HEK293 (cell line): ENCODE measurements at regions not wholly inside any gene's neighbourhood (a gene's known extent, or its start where the extent isn't known, plus 50 kb on each side); places are given as distances from the start of the nearest gene placed in this dataset.
"Not testable (repeated sequence)": the region's sequence is repeated elsewhere in the genome, so short reads cannot be mapped to it uniquely, and the experiment has no call there.

Experiments
- TRIM28 ChIP-seq: IDR thresholded peaks from 2 replicates; pipeline ENCODE4 v1.6.1; 2011; ENCODE audit warnings: low read length, control low read depth, borderline replicate concordance
- YY1 ChIP-seq: fragments of 450-650 bp; formaldehyde crosslinking; IDR thresholded peaks from 2 replicates; pipeline ENCODE4 v1.5.1; 2018; ENCODE audit warnings: missing biosample characterization, missing genetic modification characterization
- ZNF112 ChIP-seq: fragments of 450-650 bp; formaldehyde crosslinking; IDR thresholded peaks from 2 replicates; pipeline ENCODE4 v1.5.0; 2017; ENCODE audit warnings: missing biosample characterization, missing genetic modification characterization
- ZNF133 ChIP-seq: fragments of 450-650 bp; formaldehyde crosslinking; IDR thresholded peaks from 2 replicates; pipeline ENCODE4 v1.5.1; 2016; ENCODE audit warnings: missing biosample characterization, missing genetic modification characterization
- ZNF146 ChIP-seq: fragments of 450-650 bp; formaldehyde crosslinking; IDR thresholded peaks from 2 replicates; pipeline ENCODE4 v1.5.1; 2016; ENCODE audit warnings: missing biosample characterization, missing genetic modification characterization
- ZNF157 ChIP-seq: fragments of 450-650 bp; formaldehyde crosslinking; IDR thresholded peaks from 2 replicates; pipeline ENCODE4 v1.5.1; 2016; ENCODE audit warnings: missing biosample characterization, missing genetic modification characterization
- TF ChIP-seq, protein P1 (sequence below): fragments of 450-650 bp; formaldehyde crosslinking; IDR thresholded peaks from 2 replicates; pipeline ENCODE4 v1.5.1; 2016; ENCODE audit warnings: missing biosample characterization, missing genetic modification characterization
- TF ChIP-seq, protein P2 (sequence below): fragments of 450-650 bp; formaldehyde crosslinking; IDR thresholded peaks from 2 replicates; pipeline ENCODE4 v1.5.1; 2016; ENCODE audit warnings: missing biosample characterization, missing genetic modification characterization
- TF ChIP-seq, protein P3 (sequence below): sonication (generic); formaldehyde crosslinking; IDR thresholded peaks from 2 replicates; pipeline ENCODE4 v1.8.1; 2022; ENCODE audit warnings: mild to moderate bottlenecking, moderate library complexity, missing genetic modification reagents
- TF ChIP-seq, protein P4 (sequence below): fragments of 450-650 bp; formaldehyde crosslinking; IDR thresholded peaks from 2 replicates; pipeline ENCODE4 v1.5.1; 2016; ENCODE audit warnings: missing biosample characterization, missing genetic modification characterization
- TF ChIP-seq, protein P5 (sequence below): fragments of 450-650 bp; formaldehyde crosslinking; IDR thresholded peaks from 2 replicates; pipeline ENCODE4 v1.5.1; 2016; ENCODE audit warnings: missing biosample characterization, missing genetic modification characterization

DNA sequence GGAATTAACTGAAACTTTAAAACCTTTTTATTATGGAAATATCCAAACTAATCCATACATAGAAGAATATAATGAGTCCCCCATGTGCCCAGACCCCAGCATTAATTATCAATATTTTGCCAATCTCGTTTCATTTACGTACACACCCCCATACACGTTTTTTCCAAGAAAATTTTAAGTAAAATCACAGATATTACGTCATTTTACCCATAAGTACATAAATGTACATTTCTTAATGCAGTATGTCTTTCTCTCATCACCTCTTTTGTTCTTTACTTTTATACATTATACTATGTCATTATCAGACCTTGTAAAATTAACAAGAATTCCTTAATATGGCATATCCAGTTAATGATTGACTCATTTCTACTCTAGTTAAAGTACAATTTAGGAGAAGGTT is 2914.1 kb upstream of the OR11H1 start:
- TF ChIP-seq ZNF157; ZNF146; ZNF133 (tag by site-specific recombination); TRIM28; ZNF112 (tag by site-specific recombination); YY1 (tag by site-specific recombination): not testable (repeated sequence)
- TF ChIP-seq, protein P1, sequence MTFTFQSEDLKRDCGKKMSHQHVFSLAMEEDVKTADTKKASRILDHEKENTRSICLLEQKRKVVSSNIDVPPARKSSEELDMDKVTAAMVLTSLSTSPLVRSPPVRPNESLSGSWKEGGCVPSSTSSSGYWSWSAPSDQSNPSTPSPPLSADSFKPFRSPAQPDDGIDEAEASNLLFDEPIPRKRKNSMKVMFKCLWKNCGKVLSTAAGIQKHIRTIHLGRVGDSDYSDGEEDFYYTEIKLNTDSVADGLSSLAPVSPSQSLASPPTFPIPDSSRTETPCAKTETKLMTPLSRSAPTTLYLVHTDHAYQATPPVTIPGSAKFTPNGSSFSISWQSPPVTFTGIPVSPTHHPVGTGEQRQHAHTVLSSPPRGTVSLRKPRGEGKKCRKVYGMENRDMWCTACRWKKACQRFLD, result not testable (repeated sequence)
- TF ChIP-seq, protein P2, sequence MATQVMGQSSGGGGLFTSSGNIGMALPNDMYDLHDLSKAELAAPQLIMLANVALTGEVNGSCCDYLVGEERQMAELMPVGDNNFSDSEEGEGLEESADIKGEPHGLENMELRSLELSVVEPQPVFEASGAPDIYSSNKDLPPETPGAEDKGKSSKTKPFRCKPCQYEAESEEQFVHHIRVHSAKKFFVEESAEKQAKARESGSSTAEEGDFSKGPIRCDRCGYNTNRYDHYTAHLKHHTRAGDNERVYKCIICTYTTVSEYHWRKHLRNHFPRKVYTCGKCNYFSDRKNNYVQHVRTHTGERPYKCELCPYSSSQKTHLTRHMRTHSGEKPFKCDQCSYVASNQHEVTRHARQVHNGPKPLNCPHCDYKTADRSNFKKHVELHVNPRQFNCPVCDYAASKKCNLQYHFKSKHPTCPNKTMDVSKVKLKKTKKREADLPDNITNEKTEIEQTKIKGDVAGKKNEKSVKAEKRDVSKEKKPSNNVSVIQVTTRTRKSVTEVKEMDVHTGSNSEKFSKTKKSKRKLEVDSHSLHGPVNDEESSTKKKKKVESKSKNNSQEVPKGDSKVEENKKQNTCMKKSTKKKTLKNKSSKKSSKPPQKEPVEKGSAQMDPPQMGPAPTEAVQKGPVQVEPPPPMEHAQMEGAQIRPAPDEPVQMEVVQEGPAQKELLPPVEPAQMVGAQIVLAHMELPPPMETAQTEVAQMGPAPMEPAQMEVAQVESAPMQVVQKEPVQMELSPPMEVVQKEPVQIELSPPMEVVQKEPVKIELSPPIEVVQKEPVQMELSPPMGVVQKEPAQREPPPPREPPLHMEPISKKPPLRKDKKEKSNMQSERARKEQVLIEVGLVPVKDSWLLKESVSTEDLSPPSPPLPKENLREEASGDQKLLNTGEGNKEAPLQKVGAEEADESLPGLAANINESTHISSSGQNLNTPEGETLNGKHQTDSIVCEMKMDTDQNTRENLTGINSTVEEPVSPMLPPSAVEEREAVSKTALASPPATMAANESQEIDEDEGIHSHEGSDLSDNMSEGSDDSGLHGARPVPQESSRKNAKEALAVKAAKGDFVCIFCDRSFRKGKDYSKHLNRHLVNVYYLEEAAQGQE (tag by site-specific recombination), result not testable (repeated sequence)
- TF ChIP-seq, protein P3, sequence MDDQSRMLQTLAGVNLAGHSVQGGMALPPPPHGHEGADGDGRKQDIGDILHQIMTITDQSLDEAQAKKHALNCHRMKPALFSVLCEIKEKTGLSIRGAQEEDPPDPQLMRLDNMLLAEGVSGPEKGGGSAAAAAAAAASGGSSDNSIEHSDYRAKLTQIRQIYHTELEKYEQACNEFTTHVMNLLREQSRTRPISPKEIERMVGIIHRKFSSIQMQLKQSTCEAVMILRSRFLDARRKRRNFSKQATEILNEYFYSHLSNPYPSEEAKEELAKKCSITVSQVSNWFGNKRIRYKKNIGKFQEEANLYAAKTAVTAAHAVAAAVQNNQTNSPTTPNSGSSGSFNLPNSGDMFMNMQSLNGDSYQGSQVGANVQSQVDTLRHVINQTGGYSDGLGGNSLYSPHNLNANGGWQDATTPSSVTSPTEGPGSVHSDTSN (CRISPR knock-in tag), result not testable (repeated sequence)
- TF ChIP-seq, protein P4, sequence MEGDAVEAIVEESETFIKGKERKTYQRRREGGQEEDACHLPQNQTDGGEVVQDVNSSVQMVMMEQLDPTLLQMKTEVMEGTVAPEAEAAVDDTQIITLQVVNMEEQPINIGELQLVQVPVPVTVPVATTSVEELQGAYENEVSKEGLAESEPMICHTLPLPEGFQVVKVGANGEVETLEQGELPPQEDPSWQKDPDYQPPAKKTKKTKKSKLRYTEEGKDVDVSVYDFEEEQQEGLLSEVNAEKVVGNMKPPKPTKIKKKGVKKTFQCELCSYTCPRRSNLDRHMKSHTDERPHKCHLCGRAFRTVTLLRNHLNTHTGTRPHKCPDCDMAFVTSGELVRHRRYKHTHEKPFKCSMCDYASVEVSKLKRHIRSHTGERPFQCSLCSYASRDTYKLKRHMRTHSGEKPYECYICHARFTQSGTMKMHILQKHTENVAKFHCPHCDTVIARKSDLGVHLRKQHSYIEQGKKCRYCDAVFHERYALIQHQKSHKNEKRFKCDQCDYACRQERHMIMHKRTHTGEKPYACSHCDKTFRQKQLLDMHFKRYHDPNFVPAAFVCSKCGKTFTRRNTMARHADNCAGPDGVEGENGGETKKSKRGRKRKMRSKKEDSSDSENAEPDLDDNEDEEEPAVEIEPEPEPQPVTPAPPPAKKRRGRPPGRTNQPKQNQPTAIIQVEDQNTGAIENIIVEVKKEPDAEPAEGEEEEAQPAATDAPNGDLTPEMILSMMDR (tag by site-specific recombination), result not testable (repeated sequence)
- TF ChIP-seq, protein P5, sequence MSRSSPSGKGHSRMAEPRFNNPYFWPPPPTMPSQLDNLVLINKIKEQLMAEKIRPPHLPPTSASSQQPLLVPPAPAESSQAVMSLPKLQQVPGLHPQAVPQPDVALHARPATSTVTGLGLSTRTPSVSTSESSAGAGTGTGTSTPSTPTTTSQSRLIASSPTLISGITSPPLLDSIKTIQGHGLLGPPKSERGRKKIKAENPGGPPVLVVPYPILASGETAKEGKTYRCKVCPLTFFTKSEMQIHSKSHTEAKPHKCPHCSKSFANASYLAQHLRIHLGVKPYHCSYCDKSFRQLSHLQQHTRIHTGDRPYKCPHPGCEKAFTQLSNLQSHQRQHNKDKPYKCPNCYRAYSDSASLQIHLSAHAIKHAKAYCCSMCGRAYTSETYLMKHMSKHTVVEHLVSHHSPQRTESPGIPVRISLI (tag by site-specific recombination), result not testable (repeated sequence)
